Stomach (tissue), 8 donors: ENCODE measurements at regions not wholly inside any gene's neighbourhood (a gene's known extent, or its start where the extent isn't known, plus 50 kb on each side); places are given as distances from the start of the nearest gene placed in this dataset.

Experiments
- DNase-seq, 2 donors: peaks; one replicate each; pipeline versions ENCODE4 v3.0.0 to v3.0.0-alpha.2; 2013 to 2019
- H3K27ac ChIP-seq, 5 donors: fragments of 200-600 bp in 4 of 5; sonication (generic) in 4 of 5; one replicate each; pipeline ENCODE4 v1.5.1; 2013 to 2019; ENCODE audit warnings: mild to moderate bottlenecking in 1 of 5, moderate library complexity in 1 of 5
- H3K27me3 ChIP-seq, 3 donors: fragments of 200-600 bp; sonication (generic); one replicate each; pipeline ENCODE4 v1.5.1; 2017 to 2019; ENCODE audit warnings: mixed run types in 1 of 3
- H3K36me3 ChIP-seq, 4 donors: fragments of 200-600 bp; sonication (generic); 1 replicate in 3 of 4; 2 replicates in 1 of 4; pipeline ENCODE4 v1.5.1; 2016 to 2019
- H3K4me1 ChIP-seq, 4 donors: fragments of 200-600 bp; sonication (generic); one replicate each; pipeline ENCODE4 v1.5.1; 2016 to 2019
- H3K4me3 ChIP-seq, 4 donors: fragments of 200-600 bp; sonication (generic) in 3 of 4; one replicate each; pipeline ENCODE4 v1.5.1; 2016 to 2019; ENCODE audit warnings: mild to moderate bottlenecking in 1 of 4
- H3K9me3 ChIP-seq, 4 donors: fragments of 200-600 bp; sonication (generic); one replicate each; pipeline ENCODE4 v1.5.1; 2016 to 2019
- CTCF ChIP-seq, 7 experiments: fragments of 450-650 bp in 4 of 7; fragments of 200-600 bp in 3 of 7; sonication (generic) in 3 of 7; IDR thresholded peaks; one replicate each; pipeline ENCODE4 v1.5.1; 2016 to 2019; ENCODE audit warnings: antibody characterized with exemption in 7 of 7, control low read depth in 2 of 7, mild to moderate bottlenecking in 1 of 7
- EP300 ChIP-seq: sonication (generic); formaldehyde crosslinking; IDR thresholded peaks from one replicate; pipeline ENCODE4 v1.6.1; 2017; ENCODE audit warnings: antibody characterized with exemption
- POLR2A ChIP-seq, 4 donors: fragments of 450-650 bp; IDR thresholded peaks; one replicate each; pipeline ENCODE4 v1.6.1; 2016; ENCODE audit warnings: antibody characterized with exemption in 4 of 4, control low read depth in 2 of 4, mild to moderate bottlenecking in 1 of 4, moderate library complexity in 1 of 4
- POLR2AphosphoS5 ChIP-seq, 3 donors: sonication (generic); formaldehyde crosslinking; IDR thresholded peaks; one replicate each; pipeline ENCODE4 v1.6.1; 2016; ENCODE audit warnings: antibody characterized with exemption in 3 of 3
- WGBS, 5 donors: extraction: QIAGEN DNeasy Blood & Tissue Kit in 3 of 5; methylation state at CpG; one replicate each; pipeline versions ENCODE4 v1.1.5 to v1.1.7; 2013 to 2018; 5-methylcytosine and 5-hydroxymethylcytosine counted together
- intact Hi-C: fragments of 100-400 bp; cut with DNase I; formaldehyde crosslinking; loops from one replicate; pipeline ENCODE4 v1.15.1; 2023; ENCODE audit warnings: low total_unique reads
- donor health status: healthy with polysubstance abuse.
- donor health status: Bipolar disorder and iron deficiency.
- donor health status: healthy.

DNA sequence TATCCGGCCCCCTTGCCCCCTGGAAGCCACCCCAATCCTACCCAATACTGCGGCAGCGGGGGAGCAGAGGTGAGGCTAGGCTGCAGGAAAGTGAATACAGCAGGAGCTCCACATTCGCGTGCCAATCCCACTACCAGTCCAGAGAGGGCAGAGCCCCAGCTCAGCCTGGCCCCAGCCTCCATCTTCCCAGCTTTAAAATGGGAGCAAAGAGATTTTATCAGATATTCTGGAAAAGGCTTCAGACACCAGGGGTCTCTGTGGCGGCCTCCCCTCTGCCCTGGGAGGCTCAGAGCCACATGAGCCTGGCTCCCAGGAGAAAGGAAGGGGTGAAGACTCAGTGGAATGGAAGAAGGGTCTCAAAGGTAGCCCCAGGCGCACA lies 72.7 kb downstream of the NCOR2 start:
- H3K27ac ChIP-seq, result no peak overlapping the region
- TF ChIP-seq CTCF (IDR thresholded peaks at IDR 0.05), result no peak
- no peak for TF ChIP-seq POLR2AphosphoS5 (IDR thresholded peaks at IDR 0.05)
- TF ChIP-seq EP300, result no peak
- TF ChIP-seq POLR2A (IDR thresholded peaks at IDR 0.05), result no peak
- no peak for DNase-seq

GRCh38 chr12:124493809-124494750 lies 73.3 kb downstream of the NCOR2 start:
- intact Hi-C loops, result no loop called here
- Histone ChIP-seq H3K4me1 (peaks cover 42 to 57% (median 49%) of the 10 kb centered on the region in 4 donors), H3K4me3 (no peak overlapping the region), H3K36me3 (peaks cover 10 to 47% (median 46%) of the 10 kb centered on the region in 4 donors), H3K9me3 (no peaks in the 10 kb centered on the region), H3K27me3 (no peaks in the 10 kb centered on the region), H3K27ac (peak overlapping the region in 1 of 5 donors; percentile 11)
- WGBS, 5 donors, result 69 to 78% (median 76%) methylated on average over 23 to 27 of the region's 27 CpGs
- no peak for DNase-seq
- no peak for TF ChIP-seq POLR2AphosphoS5 (IDR thresholded peaks at IDR 0.05)
- no peak for TF ChIP-seq CTCF (IDR thresholded peaks at IDR 0.05)
- TF ChIP-seq POLR2A (IDR thresholded peaks at IDR 0.05), result no peak
- TF ChIP-seq EP300, result no peak

More for the DNA sequence above, 72.7 kb downstream of the NCOR2 start:
- Histone ChIP-seq H3K4me3 (no peak overlapping the region), H3K27me3 (no peaks in the 10 kb centered on the region), H3K4me1 (peaks cover 48 to 63% (median 55%) of the 10 kb centered on the region in 4 donors), H3K36me3 (peaks cover 10 to 45% (median 43%) of the 10 kb centered on the region in 4 donors), H3K9me3 (no peaks in the 10 kb centered on the region)
- intact Hi-C loops, result no loop called here
- WGBS, 5 donors, result 89 to 100% (median 95%) methylated on average over 5 to 7 of the region's 7 CpGs

DNA sequence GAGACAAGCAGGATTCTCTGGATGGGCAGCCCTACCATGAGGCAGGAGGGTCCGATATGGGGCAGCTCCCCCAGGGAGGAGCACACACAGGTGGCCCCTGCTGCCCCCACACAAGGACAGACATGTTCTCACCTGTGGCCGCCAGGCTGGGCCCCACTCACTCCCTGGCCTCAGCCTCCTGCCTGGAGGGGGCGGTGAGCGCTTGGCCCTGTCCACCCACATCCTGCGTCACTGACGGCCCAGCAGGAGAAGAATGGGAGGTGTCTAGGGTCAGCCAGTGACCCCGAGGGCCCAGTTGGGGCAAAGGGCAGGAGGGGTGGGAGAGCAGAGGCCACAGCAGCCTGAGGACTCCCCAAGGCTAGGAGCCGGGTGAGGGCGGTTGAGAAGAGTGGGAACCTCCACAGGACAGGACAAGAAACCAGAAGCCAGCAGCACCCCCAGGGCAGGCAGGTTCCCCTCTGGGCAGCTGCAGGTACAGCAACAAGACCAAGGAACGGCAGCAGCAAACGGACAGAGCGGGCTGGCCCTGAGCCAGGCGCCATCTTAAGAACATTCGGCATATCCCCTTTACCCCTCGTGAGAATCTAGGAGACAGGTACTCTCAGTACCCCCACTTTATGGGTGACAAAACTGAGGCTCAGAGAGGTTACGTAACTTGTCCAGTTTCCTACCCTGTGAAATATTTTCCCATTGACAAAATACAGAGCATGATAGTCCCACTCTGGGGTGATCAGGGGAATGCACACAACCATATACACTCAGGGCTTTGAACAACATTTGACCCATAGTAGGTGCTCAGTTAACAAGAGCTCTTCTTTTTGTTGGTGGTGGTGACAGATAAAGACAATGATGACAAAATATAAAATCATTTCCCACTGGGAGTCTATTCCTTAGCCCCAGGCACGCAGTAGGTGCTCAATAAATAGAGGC lies 74.3 kb downstream of the NCOR2 start:
- H3K4me1 ChIP-seq, result peaks cover 32 to 53% (median 41%) of the 10 kb centered on the region in 4 donors
- H3K4me3 ChIP-seq, result no peak overlapping the region
- TF ChIP-seq POLR2A (IDR thresholded peaks at IDR 0.05) (no peak), CTCF (IDR thresholded peaks at IDR 0.05) (no peak), EP300 (no peak)
- intact Hi-C loops, result no loop called here
- peak overlapping the region in 1 of 5 donors; percentile 39 for H3K27ac ChIP-seq
- no peaks in the 10 kb centered on the region for H3K9me3 ChIP-seq
- no peak for DNase-seq
- no peaks in the 10 kb centered on the region for H3K27me3 ChIP-seq
- 55 to 78% (median 73%) methylated on average over 10 to 17 of the region's 17 CpGs for WGBS, 5 donors
- peaks cover 10 to 52% (median 46%) of the 10 kb centered on the region in 4 donors for H3K36me3 ChIP-seq

DNA sequence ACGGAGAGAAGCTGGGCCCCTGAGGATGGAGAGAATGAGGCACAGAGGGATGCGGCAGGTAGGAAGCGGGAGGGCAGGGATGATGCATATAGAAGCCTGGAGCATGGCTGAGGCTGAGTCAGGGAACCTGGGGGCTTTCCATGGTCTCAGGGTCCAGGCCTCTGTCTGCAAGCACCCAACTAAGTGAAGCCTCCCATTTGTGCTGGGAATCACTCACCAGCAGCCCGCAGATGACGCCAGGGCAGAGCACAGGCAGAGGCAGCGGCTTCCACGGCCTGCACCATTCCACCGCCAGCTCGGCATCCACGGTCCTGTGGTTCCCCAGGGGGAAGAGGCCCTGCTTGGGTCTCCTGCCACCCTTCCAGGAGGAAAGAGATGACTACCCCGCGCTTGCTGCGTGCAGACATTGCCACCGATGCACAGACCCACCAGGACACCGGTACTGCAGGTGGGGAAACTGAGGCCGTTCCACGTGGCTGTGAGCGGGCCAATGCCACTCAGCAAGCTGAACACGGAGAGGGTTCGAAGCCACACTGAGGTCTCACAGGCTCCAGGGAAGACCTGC lies 75.5 kb downstream of the NCOR2 start:
- Histone ChIP-seq H3K27me3 (no peaks in the 10 kb centered on the region), H3K4me1 (peaks cover 24 to 52% (median 35%) of the 10 kb centered on the region in 4 donors), H3K27ac (no peak overlapping the region), H3K4me3 (no peak overlapping the region), H3K36me3 (peaks cover 10 to 53% (median 46%) of the 10 kb centered on the region in 4 donors), H3K9me3 (no peaks in the 10 kb centered on the region)
- 90 to 96% (median 93%) methylated on average over 20 of the region's 20 CpGs for WGBS, 5 donors
- no peak for DNase-seq
- intact Hi-C loops, result no loop called here
- TF ChIP-seq POLR2A (IDR thresholded peaks at IDR 0.05) (no peak), EP300 (no peak), CTCF (IDR thresholded peaks at IDR 0.05) (no peak), POLR2AphosphoS5 (IDR thresholded peaks at IDR 0.05) (no peak)
